Activated effector memory CD4-positive, alpha-beta T cell treated with anti-CD3 and anti-CD28 coated beads, Interleukin-2, amount 50 U/mL, for 16 hours (primary cell): ENCODE measurements at regions not wholly inside any gene's neighbourhood (a gene's known extent, or its start where the extent isn't known, plus 50 kb on each side); places are given as distances from the start of the nearest gene placed in this dataset.
"Not testable (repeated sequence)": the region's sequence is repeated elsewhere in the genome, so short reads cannot be mapped to it uniquely, and the experiment has no call there.

Experiments
- DNase-seq: peaks from one replicate; pipeline ENCODE4 v3.0.0-alpha.2; 2020

GRCh38 chr15:20622117-20622516 lies 80.5 kb upstream of the GOLGA6L6 start:
- not testable (repeated sequence) for DNase-seq

GRCh38 chr15:20614549-20614948 lies 72.9 kb upstream of the GOLGA6L6 start:
- DNase-seq, result not testable (repeated sequence)

GRCh38 chr15:20612796-20613195 lies 71.2 kb upstream of the GOLGA6L6 start:
- not testable (repeated sequence) for DNase-seq

- DNase-seq, result not testable (repeated sequence)
Observed at GRCh38 chr15:20612356-20612755, 70.8 kb upstream of the GOLGA6L6 start.

GRCh38 chr15:20611667-20612290 lies 70.2 kb upstream of the GOLGA6L6 start:
- DNase-seq, result not testable (repeated sequence)

- not testable (repeated sequence) for DNase-seq
Observed at GRCh38 chr15:20608179-20608578, 66.6 kb upstream of the GOLGA6L6 start.

- DNase-seq, result not testable (repeated sequence)
Observed at GRCh38 chr15:20597245-20597644, 55.6 kb upstream of the GOLGA6L6 start.

- not testable (repeated sequence) for DNase-seq
Observed at GRCh38 chr15:20594219-20594618, 52.6 kb upstream of the GOLGA6L6 start.

- DNase-seq, result not testable (repeated sequence)
Observed at GRCh38 chr15:20591936-20592335, 50.3 kb upstream of the GOLGA6L6 start.
